GM12892 (cell line): ENCODE measurements at regions not wholly inside any gene's neighbourhood (a gene's known extent, or its start where the extent isn't known, plus 50 kb on each side); places are given as distances from the start of the nearest gene placed in this dataset.

Experiments used
- POLR2A ChIP-seq: IDR thresholded peaks from 2 replicates; pipeline ENCODE4 v1.6.1; 2011; ENCODE audit warnings: low read depth, low read length, control low read depth
- POLR2AphosphoS5 ChIP-seq: IDR thresholded peaks from 2 replicates; pipeline ENCODE4 v1.6.1; 2011; ENCODE audit warnings: low read depth, low read length, control low read depth
- TAF1 ChIP-seq: IDR thresholded peaks from 2 replicates; pipeline ENCODE4 v1.6.1; 2011; ENCODE audit warnings: low read depth, mild to moderate bottlenecking, control low read depth, low read length, borderline replicate concordance

DNA sequence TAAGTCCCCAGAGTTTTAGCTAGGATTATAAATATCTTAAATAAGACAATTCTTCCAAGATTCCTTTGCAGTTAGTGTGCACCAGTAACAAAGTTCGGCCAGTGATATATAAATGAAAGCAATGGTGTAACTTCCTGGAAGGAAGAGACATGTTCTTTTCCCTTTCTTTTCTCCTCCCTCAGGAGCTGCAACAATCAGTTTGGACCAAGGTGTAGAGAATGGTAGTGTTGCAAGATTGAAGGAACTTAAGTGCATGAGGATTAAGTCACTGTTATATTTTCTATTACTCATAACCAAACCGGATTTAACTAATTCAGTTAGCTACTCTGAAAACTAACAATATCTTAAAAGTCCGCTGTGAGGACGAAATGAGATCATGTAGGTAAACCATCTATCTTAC lies 68.9 kb upstream of the KCNJ16 start:
- TF ChIP-seq POLR2A (no peak), POLR2AphosphoS5 (no peak), TAF1 (no peak)
